ENCODE measurements at regions not wholly inside any gene's neighbourhood (a gene's known extent, or its start where the extent isn't known, plus 50 kb on each side); places are given as distances from the start of the nearest gene placed in this dataset.

GRCh38 chr5:66327008-66327407 lies 182.9 kb downstream of the SREK1 start:
- TF ChIP-seq, protein P1, sequence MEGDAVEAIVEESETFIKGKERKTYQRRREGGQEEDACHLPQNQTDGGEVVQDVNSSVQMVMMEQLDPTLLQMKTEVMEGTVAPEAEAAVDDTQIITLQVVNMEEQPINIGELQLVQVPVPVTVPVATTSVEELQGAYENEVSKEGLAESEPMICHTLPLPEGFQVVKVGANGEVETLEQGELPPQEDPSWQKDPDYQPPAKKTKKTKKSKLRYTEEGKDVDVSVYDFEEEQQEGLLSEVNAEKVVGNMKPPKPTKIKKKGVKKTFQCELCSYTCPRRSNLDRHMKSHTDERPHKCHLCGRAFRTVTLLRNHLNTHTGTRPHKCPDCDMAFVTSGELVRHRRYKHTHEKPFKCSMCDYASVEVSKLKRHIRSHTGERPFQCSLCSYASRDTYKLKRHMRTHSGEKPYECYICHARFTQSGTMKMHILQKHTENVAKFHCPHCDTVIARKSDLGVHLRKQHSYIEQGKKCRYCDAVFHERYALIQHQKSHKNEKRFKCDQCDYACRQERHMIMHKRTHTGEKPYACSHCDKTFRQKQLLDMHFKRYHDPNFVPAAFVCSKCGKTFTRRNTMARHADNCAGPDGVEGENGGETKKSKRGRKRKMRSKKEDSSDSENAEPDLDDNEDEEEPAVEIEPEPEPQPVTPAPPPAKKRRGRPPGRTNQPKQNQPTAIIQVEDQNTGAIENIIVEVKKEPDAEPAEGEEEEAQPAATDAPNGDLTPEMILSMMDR (IDR thresholded peaks at IDR 0.05) = no peak
- Histone ChIP-seq H3K27ac (no peak overlapping the region), H3K27me3 (replicated peaks; ENCODE audit: insufficient read depth) (no peaks in the 10 kb centered on the region), H3K9me3 (no peaks in the 10 kb centered on the region), H3K36me3 (no peaks in the 10 kb centered on the region), H3K4me3 (no peak overlapping the region), H3K4me1 (ENCODE audit: control insufficient read depth in 1 of 2, low read depth in 2 of 2) (no peaks in the 10 kb centered on the region)
- ATAC-seq (ENCODE audit: insufficient number of reproducible peaks, low FRiP score, low read depth) = no peak
- DNase-seq (ENCODE audit: low spot score) = no peak

- TF ChIP-seq, protein P1 (IDR thresholded peaks at IDR 0.05) = no peak
- no peak overlapping the region for H3K4me3 ChIP-seq
These were observed 185.0 kb downstream of the SREK1 start for GRCh38 chr5:66329078-66329477.

DNA sequence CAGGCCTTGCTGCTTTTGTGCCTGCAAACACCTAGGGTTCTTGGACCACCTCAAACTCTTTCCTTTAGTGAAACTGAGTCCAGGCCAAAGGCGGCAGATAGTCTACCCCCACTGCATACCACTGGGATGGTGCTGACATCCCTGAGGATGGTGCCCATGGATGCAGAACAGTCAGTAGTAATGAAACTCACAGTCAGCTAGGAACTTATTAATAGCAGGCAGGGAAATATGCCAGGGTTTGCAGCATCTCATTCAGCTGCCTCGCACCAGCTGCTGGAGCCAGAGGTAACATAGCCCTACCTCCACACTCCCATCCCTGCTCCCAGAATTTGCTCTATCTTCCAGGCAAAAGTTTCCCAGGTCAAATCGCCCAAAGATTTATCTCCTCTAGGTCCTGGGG lies 189.1 kb downstream of the SREK1 start:
- TF ChIP-seq, protein P1 (IDR thresholded peaks at IDR 0.05) = no peak
- Histone ChIP-seq H3K27ac (no peak overlapping the region), H3K9me3 (no peaks in the 10 kb centered on the region), H3K27me3 (replicated peaks; ENCODE audit: insufficient read depth) (no peaks in the 10 kb centered on the region), H3K4me3 (no peak overlapping the region), H3K4me1 (ENCODE audit: control insufficient read depth in 1 of 2, low read depth in 2 of 2) (no peaks in the 10 kb centered on the region), H3K36me3 (no peaks in the 10 kb centered on the region)
- ATAC-seq (ENCODE audit: insufficient number of reproducible peaks, low FRiP score, low read depth) (no peak), DNase-seq (ENCODE audit: low spot score) (no peak)

More at GRCh38 chr5:66329078-66329477, 185.0 kb downstream of the SREK1 start:
- no peaks in the 10 kb centered on the region for H3K9me3 ChIP-seq
- H3K27me3 ChIP-seq (replicated peaks; ENCODE audit: insufficient read depth) = no peaks in the 10 kb centered on the region
- no peaks in the 10 kb centered on the region for H3K36me3 ChIP-seq
- no peak for DNase-seq (ENCODE audit: low spot score)
- ATAC-seq (ENCODE audit: insufficient number of reproducible peaks, low FRiP score, low read depth) = no peak
- H3K27ac ChIP-seq = no peak overlapping the region
- H3K4me1 ChIP-seq (ENCODE audit: control insufficient read depth in 1 of 2, low read depth in 2 of 2) = no peaks in the 10 kb centered on the region

DNA sequence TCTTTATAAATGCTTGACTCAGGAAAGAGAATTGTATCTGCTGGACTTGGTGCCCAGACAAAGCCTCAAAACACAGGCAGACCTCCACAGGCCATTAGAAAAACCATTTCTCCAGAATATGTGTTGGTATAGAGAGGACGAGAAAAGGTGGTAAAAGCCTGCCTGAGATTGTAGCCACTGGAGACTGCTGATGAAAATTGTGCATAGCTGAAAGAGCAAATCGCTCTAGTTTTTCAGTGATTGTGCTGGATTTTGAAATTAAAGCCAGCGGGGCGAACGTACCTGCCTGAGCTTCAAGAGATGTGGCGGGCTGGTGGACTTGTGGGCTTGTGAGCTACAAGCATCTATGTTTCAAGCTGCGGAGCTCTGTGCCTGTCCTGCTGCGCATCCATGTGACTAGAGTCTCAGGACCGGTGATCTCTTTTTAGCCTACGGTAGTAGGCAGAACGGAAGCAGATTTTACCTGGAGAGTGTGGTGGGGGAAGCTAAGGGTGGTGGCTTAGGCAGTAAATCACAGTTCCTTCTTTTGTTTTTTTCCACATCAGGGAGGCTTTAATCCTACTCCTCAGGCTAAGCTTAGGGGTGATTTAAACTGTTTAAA lies 193.6 kb downstream of the SREK1 start:
- no peak for DNase-seq (ENCODE audit: low spot score)
- H3K4me3 ChIP-seq = no peak overlapping the region
- no peak for ATAC-seq (ENCODE audit: insufficient number of reproducible peaks, low FRiP score, low read depth)
- H3K27ac ChIP-seq = no peak overlapping the region
- TF ChIP-seq, protein P1 (IDR thresholded peaks at IDR 0.05) = no peak
- no peaks in the 10 kb centered on the region for H3K9me3 ChIP-seq
- no peaks in the 10 kb centered on the region for H3K4me1 ChIP-seq (ENCODE audit: control insufficient read depth in 1 of 2, low read depth in 2 of 2)
- no peaks in the 10 kb centered on the region for H3K27me3 ChIP-seq (replicated peaks; ENCODE audit: insufficient read depth)
- no peaks in the 10 kb centered on the region for H3K36me3 ChIP-seq

- Histone ChIP-seq H3K27me3 (replicated peaks; ENCODE audit: insufficient read depth) (no peaks in the 10 kb centered on the region), H3K9me3 (no peaks in the 10 kb centered on the region), H3K36me3 (no peaks in the 10 kb centered on the region), H3K27ac (no peak overlapping the region), H3K4me1 (ENCODE audit: control insufficient read depth in 1 of 2, low read depth in 2 of 2) (no peaks in the 10 kb centered on the region), H3K4me3 (no peak overlapping the region)
- ATAC-seq (ENCODE audit: insufficient number of reproducible peaks, low FRiP score, low read depth) (no peak), DNase-seq (ENCODE audit: low spot score) (no peak)
- TF ChIP-seq, protein P1 (IDR thresholded peaks at IDR 0.05) = no peak
These were observed 194.7 kb downstream of the SREK1 start for GRCh38 chr5:66338828-66339227.

Measured in thoracic aorta (tissue), 2 donors.